ENCODE measurements at regions not wholly inside any gene's neighbourhood (a gene's known extent, or its start where the extent isn't known, plus 50 kb on each side); places are given as distances from the start of the nearest gene placed in this dataset.

- TF ChIP-seq ATF6 (CRISPR knock-in tag; IDR thresholded peaks at IDR 0.05) (no peak), ELF4 (CRISPR knock-in tag; IDR thresholded peaks at IDR 0.05; ENCODE audit: low read depth) (no peak), NR3C1 (CRISPR knock-in tag; conservative IDR thresholded peaks at IDR 0.05; ENCODE audit: low read depth) (no peak), CREM (CRISPR knock-in tag; IDR thresholded peaks at IDR 0.05) (no peak), PRDM15 (CRISPR knock-in tag; IDR thresholded peaks at IDR 0.05) (no peak), ATF3 (CRISPR knock-in tag; conservative IDR thresholded peaks at IDR 0.05) (no peak), CDX4 (CRISPR knock-in tag; IDR thresholded peaks at IDR 0.05; ENCODE audit: borderline replicate concordance) (no peak)
Observed at GRCh38 chr16:79329166-79329521, 271.4 kb downstream of the MAF start (continued).

GRCh38 chr16:79328402-79329165, 272.0 kb downstream of the MAF start:
- ChIA-PET CTCF (interaction anchor here (0.6 to 1.9 kb wide), 6 partner anchors 102 to 1198 kb away, joined by 3 to 8 read pairs (median 3); partner anchors contain the start of gene MAF), POLR2A (interaction anchor here (1.0 kb wide), 1 partner anchor 84 kb away, joined by 4 read pairs; no protein-coding TSS in a partner anchor)
- no peaks in the 10 kb centered on the region for H3K36me3 Mint-ChIP-seq
- DNase-seq (ENCODE audit: low spot score): no peak
- peaks cover 34% of the 10 kb centered on the region for H3K4me1 Mint-ChIP-seq
- no peak overlapping the region for H3K27ac Mint-ChIP-seq
- H3K27me3 Mint-ChIP-seq (ENCODE audit: low read depth): no peaks in the 10 kb centered on the region; the same call in 1 of the 2 replicates
- no peaks in the 10 kb centered on the region for H3K9me3 Mint-ChIP-seq
- H3K4me3 Mint-ChIP-seq: no peak overlapping the region
- ATAC-seq: peak; percentile 59
- TF ChIP-seq PREB (CRISPR knock-in tag; IDR thresholded peaks at IDR 0.05; ENCODE audit: borderline replicate concordance): no peak
- no peak for TF ChIP-seq SP1 (CRISPR knock-in tag; conservative IDR thresholded peaks at IDR 0.05)
- no peak for TF ChIP-seq ATF1 (CRISPR knock-in tag; IDR thresholded peaks at IDR 0.05)
- no peak for TF ChIP-seq ESRRA (CRISPR knock-in tag; IDR thresholded peaks at IDR 0.05; ENCODE audit: borderline replicate concordance)
- no peak for TF ChIP-seq ZNF219 (CRISPR knock-in tag; IDR thresholded peaks at IDR 0.05; ENCODE audit: borderline replicate concordance)
- TF ChIP-seq CDX4 (CRISPR knock-in tag; IDR thresholded peaks at IDR 0.05; ENCODE audit: borderline replicate concordance): no peak
- no peak for TF ChIP-seq ZNF512 (CRISPR knock-in tag; IDR thresholded peaks at IDR 0.05; ENCODE audit: borderline replicate concordance)
- TF ChIP-seq ATF2 (CRISPR knock-in tag; IDR thresholded peaks at IDR 0.05; ENCODE audit: borderline replicate concordance, low read depth): no peak
- TF ChIP-seq ZNF396 (CRISPR knock-in tag; IDR thresholded peaks at IDR 0.05; ENCODE audit: borderline replicate concordance): no peak
- no peak for TF ChIP-seq SMAD3 (CRISPR knock-in tag; IDR thresholded peaks at IDR 0.05; ENCODE audit: borderline replicate concordance)
- TF ChIP-seq E2F1 (CRISPR knock-in tag; IDR thresholded peaks at IDR 0.05): no peak
- TF ChIP-seq FOXK1 (CRISPR knock-in tag; IDR thresholded peaks at IDR 0.05): no peak
- TF ChIP-seq NFYB (CRISPR knock-in tag; conservative IDR thresholded peaks at IDR 0.05; ENCODE audit: low read depth): no peak
- no peak for TF ChIP-seq ZBTB21 (CRISPR knock-in tag; IDR thresholded peaks at IDR 0.05; ENCODE audit: borderline replicate concordance)
- no peak for TF ChIP-seq TEAD1 (CRISPR knock-in tag; IDR thresholded peaks at IDR 0.05)
